Transverse colon (tissue), 4 donors: ENCODE measurements at regions not wholly inside any gene's neighbourhood (a gene's known extent, or its start where the extent isn't known, plus 50 kb on each side); places are given as distances from the start of the nearest gene placed in this dataset.

Experiments used
- DNase-seq: peaks from one replicate; pipeline ENCODE4 v3.0.0-alpha.2; 2019
- H3K27ac ChIP-seq, 4 donors: fragments of 200-600 bp; sonication (generic); 2 replicates each; pipeline ENCODE4 v1.5.1; 2016 to 2018; ENCODE audit warnings: inconsistent platforms in 4 of 4
- H3K27me3 ChIP-seq: fragments of 200-600 bp; sonication (generic); 2 replicates; pipeline ENCODE4 v1.5.1; 2017; ENCODE audit warnings: inconsistent platforms
- H3K36me3 ChIP-seq, 4 donors: fragments of 200-600 bp; sonication (generic); 2 replicates each; pipeline ENCODE4 v1.5.1; 2017 to 2019; ENCODE audit warnings: inconsistent platforms in 4 of 4
- H3K4me1 ChIP-seq, 4 donors: fragments of 200-600 bp; sonication (generic); 2 replicates each; pipeline ENCODE4 v1.5.1; 2017 to 2020; ENCODE audit warnings: inconsistent platforms in 4 of 4
- H3K4me3 ChIP-seq, 4 donors: fragments of 200-600 bp; sonication (generic); 1 replicate in 1 of 4; 2 replicates in 3 of 4; pipeline versions ENCODE4 v1.5.1 to v1.6.1; 2017 to 2019; ENCODE audit warnings: inconsistent platforms in 4 of 4
- H3K9me3 ChIP-seq, 2 donors: fragments of 200-600 bp; sonication (generic); 2 replicates each; pipeline ENCODE4 v1.5.1; 2017 to 2019; ENCODE audit warnings: inconsistent platforms in 2 of 2
- EP300 ChIP-seq: sonication (generic); formaldehyde crosslinking; IDR thresholded peaks from one replicate; pipeline ENCODE4 v1.6.1; 2017; ENCODE audit warnings: antibody characterized with exemption, low read depth
- POLR2A ChIP-seq: fragments of 450-650 bp; IDR thresholded peaks from one replicate; pipeline ENCODE4 v1.6.1; 2016; ENCODE audit warnings: antibody characterized with exemption, mild to moderate bottlenecking, moderate library complexity
- POLR2AphosphoS5 ChIP-seq, 3 donors: sonication (generic); formaldehyde crosslinking; IDR thresholded peaks; one replicate each; pipeline ENCODE4 v1.6.1; 2016; ENCODE audit warnings: antibody characterized with exemption in 3 of 3
- WGBS, 2 donors: methylation state at CpG; one replicate each; pipeline ENCODE4 v1.1.5; 2018; ENCODE audit warnings: low coverage in 1 of 2; 5-methylcytosine and 5-hydroxymethylcytosine counted together
- in situ Hi-C, 4 donors: fragments of 200-750 bp; cut with MboI; loops; one replicate each; pipeline versions ENCODE4 v1.15.0 to v1.15.1; 2017; ENCODE audit warnings: low sequenced_read_pairs in 3 of 4, low pct_ligation_motif_present in 1 of 4, low pct_unique_long_range_greater_than_20kb in 1 of 4
- intact Hi-C: fragments of 100-400 bp; cut with DNase I; formaldehyde crosslinking; loops from one replicate; pipeline ENCODE4 v1.15.1; 2023; ENCODE audit warnings: low total_unique reads
- TF ChIP-seq, protein P1 (sequence below), 5 experiments: fragments of 200-600 bp in 3 of 5; fragments of 450-650 bp in 2 of 5; sonication (generic) in 3 of 5; IDR thresholded peaks; 1 replicate in 2 of 5; 2 replicates in 3 of 5; pipeline ENCODE4 v1.5.1; 2016 to 2017; ENCODE audit warnings: antibody characterized with exemption in 5 of 5, inconsistent platforms in 3 of 5, mild to moderate bottlenecking in 2 of 5, moderate library complexity in 1 of 5

DNA sequence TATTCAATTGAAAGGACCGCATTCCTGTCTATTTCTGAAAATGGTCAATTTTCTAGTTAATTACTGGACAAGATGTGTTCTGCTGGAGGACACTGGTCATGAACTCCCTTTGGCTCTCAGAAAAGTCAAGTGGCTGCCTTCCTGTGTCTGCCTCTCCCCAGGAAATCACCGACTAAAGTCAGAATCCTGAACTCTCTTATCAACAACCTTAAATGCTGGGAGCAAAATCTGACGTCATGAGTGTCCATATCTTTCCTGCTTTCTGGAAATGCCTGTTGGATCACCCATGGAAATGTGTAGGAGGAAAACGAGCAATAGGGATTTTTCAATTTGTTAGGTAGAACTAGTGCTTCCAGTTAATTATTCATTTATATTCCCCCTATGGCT, 53.5 kb upstream of the PLCB1 start:
- no peak for DNase-seq
- Histone ChIP-seq H3K36me3 (no peaks in the 10 kb centered on the region), H3K9me3 (no peaks in the 10 kb centered on the region), H3K4me1 (peaks cover 0 to 3% (median 0%) of the 10 kb centered on the region in 4 donors), H3K4me3 (no peak overlapping the region), H3K27me3 (no peaks in the 10 kb centered on the region), H3K27ac (peak overlapping the region in 1 of 4 donors; percentile 51)
- intact Hi-C loops: no loop called here
- TF ChIP-seq, protein P1, sequence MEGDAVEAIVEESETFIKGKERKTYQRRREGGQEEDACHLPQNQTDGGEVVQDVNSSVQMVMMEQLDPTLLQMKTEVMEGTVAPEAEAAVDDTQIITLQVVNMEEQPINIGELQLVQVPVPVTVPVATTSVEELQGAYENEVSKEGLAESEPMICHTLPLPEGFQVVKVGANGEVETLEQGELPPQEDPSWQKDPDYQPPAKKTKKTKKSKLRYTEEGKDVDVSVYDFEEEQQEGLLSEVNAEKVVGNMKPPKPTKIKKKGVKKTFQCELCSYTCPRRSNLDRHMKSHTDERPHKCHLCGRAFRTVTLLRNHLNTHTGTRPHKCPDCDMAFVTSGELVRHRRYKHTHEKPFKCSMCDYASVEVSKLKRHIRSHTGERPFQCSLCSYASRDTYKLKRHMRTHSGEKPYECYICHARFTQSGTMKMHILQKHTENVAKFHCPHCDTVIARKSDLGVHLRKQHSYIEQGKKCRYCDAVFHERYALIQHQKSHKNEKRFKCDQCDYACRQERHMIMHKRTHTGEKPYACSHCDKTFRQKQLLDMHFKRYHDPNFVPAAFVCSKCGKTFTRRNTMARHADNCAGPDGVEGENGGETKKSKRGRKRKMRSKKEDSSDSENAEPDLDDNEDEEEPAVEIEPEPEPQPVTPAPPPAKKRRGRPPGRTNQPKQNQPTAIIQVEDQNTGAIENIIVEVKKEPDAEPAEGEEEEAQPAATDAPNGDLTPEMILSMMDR (IDR thresholded peaks at IDR 0.05): no peak
- TF ChIP-seq POLR2A (no peak), EP300 (no peak), POLR2AphosphoS5 (IDR thresholded peaks at IDR 0.05) (no peak)
- WGBS, 2 donors: 44 to 55% methylated on average over 2 to 4 of the region's 4 CpGs
- in situ Hi-C loops: no loop called here

DNA sequence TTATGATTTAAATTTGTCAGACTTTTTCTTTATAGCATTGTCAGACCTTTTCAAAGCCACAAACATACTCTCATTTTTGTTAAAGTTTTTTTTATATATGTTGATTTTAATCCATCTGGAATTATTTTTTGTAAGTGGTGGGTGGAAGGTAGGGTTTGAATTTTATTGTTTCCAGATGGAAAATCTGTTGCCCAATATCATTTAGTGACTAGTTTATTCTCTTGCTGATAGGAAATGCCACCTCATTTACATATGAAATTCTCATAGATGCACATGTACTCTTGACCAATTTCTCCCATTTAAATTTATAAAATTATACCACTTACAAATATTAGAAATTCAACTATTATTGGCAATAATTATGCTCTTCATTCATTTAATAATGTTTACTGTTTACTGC, 52.1 kb upstream of the PLCB1 start:
- intact Hi-C loops: no loop called here
- TF ChIP-seq EP300: no peak
- TF ChIP-seq, protein P1 (IDR thresholded peaks at IDR 0.05): no peak
- TF ChIP-seq POLR2A: no peak
- no peak for TF ChIP-seq POLR2AphosphoS5 (IDR thresholded peaks at IDR 0.05)
- no peaks in the 10 kb centered on the region for H3K36me3 ChIP-seq
- H3K4me3 ChIP-seq: no peak overlapping the region
- DNase-seq: no peak
- H3K27me3 ChIP-seq: no peaks in the 10 kb centered on the region
- no peaks in the 10 kb centered on the region for H3K9me3 ChIP-seq
- no peak overlapping the region for H3K27ac ChIP-seq
- H3K4me1 ChIP-seq: peaks cover 0 to 3% (median 0%) of the 10 kb centered on the region in 4 donors
- in situ Hi-C loops: no loop called here

DNA sequence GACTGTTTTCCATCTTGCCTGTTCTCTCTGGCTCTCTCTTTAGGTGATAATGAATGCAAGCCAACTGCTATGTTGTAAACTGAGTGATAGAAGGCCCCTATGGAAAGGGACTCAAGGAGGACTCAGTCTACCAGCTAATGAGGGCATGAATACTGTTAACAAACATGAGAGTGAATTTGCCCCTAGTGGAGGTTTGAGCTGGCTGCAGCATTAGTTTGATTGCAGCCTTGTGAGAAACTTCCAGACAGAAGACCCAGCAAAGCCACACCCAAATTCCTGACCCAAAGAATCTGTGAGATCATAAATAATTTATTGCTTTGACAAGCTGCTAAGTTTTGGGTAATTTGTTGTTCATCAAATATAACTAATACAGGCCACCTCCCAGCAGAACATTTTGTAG, 50.0 kb upstream of the PLCB1 start:
- H3K27me3 ChIP-seq: no peaks in the 10 kb centered on the region
- H3K9me3 ChIP-seq: no peaks in the 10 kb centered on the region
- intact Hi-C loops (no loop called here), in situ Hi-C loops (no loop called here)
- H3K4me3 ChIP-seq: no peak overlapping the region
- H3K4me1 ChIP-seq: peaks cover 0 to 3% (median 0%) of the 10 kb centered on the region in 4 donors
- TF ChIP-seq POLR2A: no peak
- TF ChIP-seq, protein P1 (IDR thresholded peaks at IDR 0.05): peak in 1 of 5 experiments; percentile 3
- TF ChIP-seq POLR2AphosphoS5 (IDR thresholded peaks at IDR 0.05): no peak
- H3K27ac ChIP-seq: peak overlapping the region in 2 of 4 donors; percentile 26 to 66
- no peaks in the 10 kb centered on the region for H3K36me3 ChIP-seq
- DNase-seq: no peak
